Upper lobe of left lung (tissue), 6 donors: ENCODE measurements at regions not wholly inside any gene's neighbourhood (a gene's known extent, or its start where the extent isn't known, plus 50 kb on each side); places are given as distances from the start of the nearest gene placed in this dataset.

Experiments used
- ATAC-seq, 2 donors: fragments of 200-7000 bp; cut with Tn5 transposase; one replicate each; pipeline ENCODE4 v1.9.1; 2022; ENCODE audit warnings: mild to moderate bottlenecking in 2 of 2, moderate library complexity in 2 of 2; ENCODE audit not compliant: low FRiP score in 2 of 2
- DNase-seq, 2 donors: peaks; one replicate each; pipeline ENCODE4 v3.0.0-alpha.2; 2019 to 2020
- H3K27ac ChIP-seq, 4 donors: fragments of 200-600 bp; sonication (generic); one replicate each; pipeline ENCODE4 v1.5.1; 2016 to 2019
- H3K27me3 ChIP-seq, 4 donors: fragments of 200-600 bp; sonication (generic); one replicate each; pipeline ENCODE4 v1.5.1; 2017 to 2019
- H3K36me3 ChIP-seq, 4 donors: fragments of 200-600 bp; sonication (generic); one replicate each; pipeline ENCODE4 v1.5.1; 2016 to 2019
- H3K4me1 ChIP-seq, 4 donors: fragments of 200-600 bp; sonication (generic); one replicate each; pipeline ENCODE4 v1.5.1; 2018 to 2019
- H3K4me3 ChIP-seq, 4 donors: fragments of 200-600 bp; sonication (generic); one replicate each; pipeline ENCODE4 v1.5.1; 2017 to 2019; ENCODE audit warnings: mild to moderate bottlenecking in 2 of 4, moderate library complexity in 1 of 4
- H3K9me3 ChIP-seq, 4 donors: fragments of 200-600 bp; sonication (generic); one replicate each; pipeline ENCODE4 v1.5.1; 2018 to 2019
- EP300 ChIP-seq, 4 donors: sonication (generic); formaldehyde crosslinking; IDR thresholded peaks; one replicate each; pipeline ENCODE4 v1.5.1; 2017; ENCODE audit warnings: antibody characterized with exemption in 4 of 4, control low read depth in 2 of 4
- POLR2A ChIP-seq, 4 donors: fragments of 450-650 bp; IDR thresholded peaks; one replicate each; pipeline ENCODE4 v1.5.1; 2016 to 2017; ENCODE audit warnings: antibody characterized with exemption in 4 of 4, mild to moderate bottlenecking in 2 of 4
- POLR2AphosphoS5 ChIP-seq, 2 donors: sonication (generic); formaldehyde crosslinking; IDR thresholded peaks; one replicate each; pipeline ENCODE4 v1.5.1; 2017; ENCODE audit warnings: antibody characterized with exemption in 2 of 2
- WGBS, 2 donors: methylation state at CpG; one replicate each; pipeline ENCODE4 v1.1.5; 2017 to 2018; 5-methylcytosine and 5-hydroxymethylcytosine counted together
- TF ChIP-seq, protein P1 (sequence below), 6 experiments: fragments of 450-650 bp in 4 of 6; fragments of 200-600 bp in 2 of 6; sonication (generic) in 2 of 6; IDR thresholded peaks; one replicate each; pipeline ENCODE4 v1.5.1; 2016 to 2019; ENCODE audit warnings: antibody characterized with exemption in 6 of 6
- donor health status: DM: no; HTN: no; CAD: no; lungs with moderate emphysema.
- donor health status: DM: no; HTN: yes; CAD: no; lungs with severe emphysema.

DNA sequence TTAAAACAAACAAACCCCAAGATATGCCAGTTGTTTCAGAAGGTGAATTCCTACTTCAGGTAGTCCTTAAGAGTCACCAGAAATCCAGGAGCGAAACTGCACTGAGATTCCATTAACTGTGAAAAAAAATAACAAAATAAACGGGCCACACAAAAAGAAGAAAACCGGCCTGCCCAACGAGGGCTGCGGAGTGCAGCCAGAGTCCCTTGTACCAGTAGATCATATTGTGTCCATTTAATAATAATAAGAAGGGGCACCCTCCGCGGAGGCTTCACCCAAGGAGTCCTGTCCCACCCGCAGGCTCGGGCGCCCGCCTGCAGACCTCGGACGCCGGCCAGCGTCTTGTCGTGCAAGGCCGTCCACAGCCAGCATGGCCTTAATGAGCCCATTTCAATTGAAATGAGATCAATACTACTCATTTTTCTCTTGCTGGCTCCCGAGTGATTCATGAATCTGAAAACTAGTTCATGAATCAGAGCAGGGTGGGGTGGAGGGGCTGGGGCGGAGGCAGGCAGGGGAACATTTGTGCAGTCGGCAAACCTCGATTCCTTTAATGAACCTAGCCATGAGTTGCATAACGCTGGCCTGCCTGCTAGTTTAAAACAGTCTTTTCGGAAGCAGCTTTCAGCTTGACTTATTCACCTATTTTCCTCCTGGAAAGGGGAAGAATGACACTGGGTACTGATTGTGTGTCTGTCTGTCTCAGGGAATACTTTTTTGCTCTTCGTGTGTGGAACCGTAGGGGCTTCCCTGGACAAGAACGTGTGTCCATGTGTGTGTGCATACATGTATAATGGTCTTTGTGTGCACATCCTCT is 113.1 kb upstream of the IRF2BP2 start:
- TF ChIP-seq POLR2AphosphoS5 (IDR thresholded peaks at IDR 0.05) = peak in 1 of 2 donors; percentile 50
- no peak for TF ChIP-seq POLR2A (IDR thresholded peaks at IDR 0.05)
- TF ChIP-seq, protein P1, sequence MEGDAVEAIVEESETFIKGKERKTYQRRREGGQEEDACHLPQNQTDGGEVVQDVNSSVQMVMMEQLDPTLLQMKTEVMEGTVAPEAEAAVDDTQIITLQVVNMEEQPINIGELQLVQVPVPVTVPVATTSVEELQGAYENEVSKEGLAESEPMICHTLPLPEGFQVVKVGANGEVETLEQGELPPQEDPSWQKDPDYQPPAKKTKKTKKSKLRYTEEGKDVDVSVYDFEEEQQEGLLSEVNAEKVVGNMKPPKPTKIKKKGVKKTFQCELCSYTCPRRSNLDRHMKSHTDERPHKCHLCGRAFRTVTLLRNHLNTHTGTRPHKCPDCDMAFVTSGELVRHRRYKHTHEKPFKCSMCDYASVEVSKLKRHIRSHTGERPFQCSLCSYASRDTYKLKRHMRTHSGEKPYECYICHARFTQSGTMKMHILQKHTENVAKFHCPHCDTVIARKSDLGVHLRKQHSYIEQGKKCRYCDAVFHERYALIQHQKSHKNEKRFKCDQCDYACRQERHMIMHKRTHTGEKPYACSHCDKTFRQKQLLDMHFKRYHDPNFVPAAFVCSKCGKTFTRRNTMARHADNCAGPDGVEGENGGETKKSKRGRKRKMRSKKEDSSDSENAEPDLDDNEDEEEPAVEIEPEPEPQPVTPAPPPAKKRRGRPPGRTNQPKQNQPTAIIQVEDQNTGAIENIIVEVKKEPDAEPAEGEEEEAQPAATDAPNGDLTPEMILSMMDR (IDR thresholded peaks at IDR 0.05) = no peak
- TF ChIP-seq EP300 (IDR thresholded peaks at IDR 0.05) = no peak
- Histone ChIP-seq H3K4me1 (peaks cover 88 to 99% (median 90%) of the 10 kb centered on the region in 4 donors), H3K27ac (peak overlapping the region; percentile 93 to 98 (median 96)), H3K9me3 (no peaks in the 10 kb centered on the region), H3K27me3 (no peaks in the 10 kb centered on the region), H3K4me3 (peak overlapping the region in 1 of 4 donors; percentile 3), H3K36me3 (no peaks in the 10 kb centered on the region)
- 35 to 42% methylated on average over 24 to 26 of the region's 26 CpGs for WGBS, 2 donors
- ATAC-seq = peak; percentile 60 to 72
- DNase-seq = peak; percentile 78 to 89

DNA sequence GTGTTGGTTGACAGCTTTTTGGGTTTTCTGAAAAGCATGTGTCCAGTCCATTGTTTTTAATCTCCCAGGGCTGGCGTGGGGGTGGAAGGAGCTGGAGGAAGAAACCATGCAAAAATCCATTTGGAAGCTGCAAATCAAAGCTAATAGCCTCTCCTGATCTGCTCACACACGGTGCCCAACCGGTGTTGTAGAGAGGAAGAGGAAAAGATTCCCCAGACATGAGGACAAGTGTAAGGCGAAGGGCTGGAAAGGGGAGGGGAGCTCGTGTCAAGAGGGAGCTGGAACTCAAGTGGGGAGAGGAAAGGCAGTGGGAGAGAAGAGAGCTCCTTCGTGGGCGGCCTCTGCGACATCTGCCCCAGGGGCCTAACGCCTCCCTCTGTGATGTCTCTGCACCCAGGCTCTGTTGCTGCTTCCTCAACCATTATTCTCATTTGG is 112.3 kb upstream of the IRF2BP2 start:
- H3K36me3 ChIP-seq = no peaks in the 10 kb centered on the region
- DNase-seq (no peak), ATAC-seq (no peak)
- WGBS, 2 donors = 24 to 38% methylated on average over 9 of the region's 9 CpGs
- H3K9me3 ChIP-seq = no peaks in the 10 kb centered on the region
- H3K4me3 ChIP-seq = no peak overlapping the region
- H3K27me3 ChIP-seq = no peaks in the 10 kb centered on the region
- H3K27ac ChIP-seq = peak overlapping the region; percentile 93 to 98 (median 96)
- H3K4me1 ChIP-seq = peaks cover 90 to 99% (median 94%) of the 10 kb centered on the region in 4 donors
- TF ChIP-seq POLR2AphosphoS5 (IDR thresholded peaks at IDR 0.05) = no peak
- TF ChIP-seq, protein P1 (IDR thresholded peaks at IDR 0.05) = no peak
- TF ChIP-seq POLR2A (IDR thresholded peaks at IDR 0.05) = no peak
- TF ChIP-seq EP300 (IDR thresholded peaks at IDR 0.05) = no peak

DNA sequence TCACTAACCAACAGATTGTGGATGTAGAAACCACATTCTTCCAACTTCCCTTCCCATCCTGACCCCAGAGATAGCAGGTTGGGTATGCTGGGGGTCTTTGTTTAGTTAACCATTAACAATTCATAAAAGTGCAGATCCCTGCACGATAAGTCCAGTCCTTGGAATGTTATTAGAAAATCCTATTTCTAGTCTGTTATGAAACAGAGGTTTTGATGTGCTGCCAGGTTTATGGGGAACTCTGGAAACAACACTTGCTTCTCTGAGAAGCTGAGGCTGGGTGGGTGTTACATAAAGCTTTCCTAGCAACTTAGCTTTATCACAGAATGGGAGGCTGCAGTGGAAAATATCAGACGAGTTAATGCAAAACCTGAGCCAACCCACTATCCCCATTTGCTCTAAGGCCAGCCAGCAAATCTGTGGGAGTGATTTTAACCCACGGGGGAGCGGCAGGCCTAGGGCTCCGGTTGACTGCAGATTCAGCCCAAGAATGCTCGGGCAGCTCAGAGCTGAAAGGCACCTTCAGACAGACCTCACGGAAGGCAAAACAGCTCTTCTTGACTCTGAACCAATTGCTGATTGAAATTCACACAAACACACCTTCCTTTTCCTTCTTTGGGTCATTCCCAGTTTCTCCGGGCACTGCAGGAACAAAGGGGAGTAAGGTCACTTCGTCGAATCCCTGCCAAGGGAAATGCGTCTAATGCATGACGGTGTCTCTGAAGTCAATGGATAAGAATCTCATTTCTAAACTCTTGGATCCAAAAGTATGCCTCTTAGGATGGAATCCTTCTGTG is 111.7 kb upstream of the IRF2BP2 start:
- WGBS, 2 donors = 31 to 39% methylated on average over 12 of the region's 12 CpGs
- Histone ChIP-seq H3K4me1 (peaks cover 87 to 99% (median 94%) of the 10 kb centered on the region in 4 donors), H3K27ac (peak overlapping the region; percentile 93 to 98 (median 96)), H3K36me3 (no peaks in the 10 kb centered on the region), H3K4me3 (no peak overlapping the region), H3K27me3 (no peaks in the 10 kb centered on the region), H3K9me3 (no peaks in the 10 kb centered on the region)
- ATAC-seq = peak in 1 of 2 donors; percentile 35
- peak in 1 of 2 donors; percentile 58 for DNase-seq
- TF ChIP-seq EP300 (IDR thresholded peaks at IDR 0.05) (peak in 2 of 4 donors; percentile 69 to 73), POLR2AphosphoS5 (IDR thresholded peaks at IDR 0.05) (peak in 1 of 2 donors; percentile 77), POLR2A (IDR thresholded peaks at IDR 0.05) (no peak)
- TF ChIP-seq, protein P1 (IDR thresholded peaks at IDR 0.05) = no peak

DNA sequence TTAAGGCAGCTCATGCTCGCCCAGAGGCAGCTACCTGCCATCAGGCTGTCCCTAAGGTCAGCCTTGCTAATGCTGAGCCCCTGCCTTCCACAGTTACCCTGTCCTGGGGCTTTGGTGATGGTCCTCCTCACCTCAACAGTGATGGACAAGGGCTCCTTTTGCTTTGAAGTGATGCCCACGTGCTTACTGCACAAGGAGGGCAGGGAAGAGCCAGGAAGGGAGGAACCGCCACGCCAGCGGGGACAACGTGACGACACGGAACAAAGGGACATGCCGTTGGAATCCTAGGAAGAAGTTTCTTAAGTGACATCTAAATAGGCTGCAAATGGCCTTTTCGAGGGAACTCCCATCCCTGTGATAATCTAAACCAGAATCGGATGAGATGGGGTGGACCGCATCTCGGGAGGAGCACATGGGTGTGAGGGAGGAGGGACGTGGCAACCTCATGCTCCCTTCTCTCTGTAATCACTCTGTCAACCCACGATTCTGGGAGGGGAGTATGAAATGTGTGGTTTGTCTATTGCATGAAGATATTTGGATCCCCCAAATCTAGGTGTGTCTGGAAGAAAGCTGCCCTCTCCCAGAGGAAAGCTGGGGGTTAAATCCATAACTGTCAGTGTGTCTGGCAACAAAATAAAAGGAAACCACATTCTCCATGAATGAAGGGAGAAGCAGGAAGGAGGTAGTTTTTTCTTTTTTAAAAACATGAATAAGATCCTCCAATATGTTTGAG is 110.9 kb upstream of the IRF2BP2 start:
- DNase-seq = no peak
- no peak for ATAC-seq
- no peaks in the 10 kb centered on the region for H3K36me3 ChIP-seq
- H3K9me3 ChIP-seq = no peaks in the 10 kb centered on the region
- H3K27ac ChIP-seq = peak overlapping the region; percentile 93 to 98 (median 96)
- WGBS, 2 donors = 53 to 59% methylated on average over 14 to 15 of the region's 15 CpGs
- H3K4me1 ChIP-seq = peaks cover 79 to 95% (median 92%) of the 10 kb centered on the region in 4 donors
- no peaks in the 10 kb centered on the region for H3K27me3 ChIP-seq
- TF ChIP-seq, protein P1 (IDR thresholded peaks at IDR 0.05) = no peak
- peak in 1 of 2 donors; percentile 51 for TF ChIP-seq POLR2AphosphoS5 (IDR thresholded peaks at IDR 0.05)
- no peak overlapping the region for H3K4me3 ChIP-seq
